Lower lobe of right lung (tissue), 2 donors: ENCODE measurements at regions not wholly inside any gene's neighbourhood (a gene's known extent, or its start where the extent isn't known, plus 50 kb on each side); places are given as distances from the start of the nearest gene placed in this dataset.
"Not testable (repeated sequence)": the region's sequence is repeated elsewhere in the genome, so short reads cannot be mapped to it uniquely, and the experiment has no call there.

ENCODE experiments used
- ATAC-seq, 2 donors: fragments of 200-7000 bp; cut with Tn5 transposase; one replicate each; pipeline ENCODE4 v1.9.1; 2020 to 2022; ENCODE audit warnings: mild to moderate bottlenecking in 2 of 2, moderate library complexity in 2 of 2
- DNase-seq: peaks from one replicate; pipeline ENCODE4 v3.0.0-alpha.2; 2020
- H3K27ac ChIP-seq: fragments of 200-600 bp; one replicate; pipeline ENCODE4 v1.8.0; 2022
- H3K27me3 ChIP-seq: fragments of 200-600 bp; one replicate; pipeline ENCODE4 v1.8.0; 2022; ENCODE audit warnings: low read depth
- H3K36me3 ChIP-seq: fragments of 200-600 bp; one replicate; pipeline ENCODE4 v1.8.0; 2022; ENCODE audit warnings: mild to moderate bottlenecking
- H3K4me1 ChIP-seq: fragments of 200-600 bp; one replicate; pipeline ENCODE4 v1.8.0; 2022
- H3K4me3 ChIP-seq: fragments of 200-600 bp; one replicate; pipeline ENCODE4 v1.8.0; 2022; ENCODE audit warnings: mild to moderate bottlenecking
- H3K9me3 ChIP-seq: fragments of 200-600 bp; one replicate; pipeline ENCODE4 v1.8.0; 2022
- intact Hi-C: fragments of 100-400 bp; cut with DNase I; formaldehyde crosslinking; loops from one replicate; pipeline ENCODE4 v1.11.0; 2022
- TF ChIP-seq, protein P1 (sequence below): fragments of 200-600 bp; IDR thresholded peaks from one replicate; pipeline ENCODE4 v1.8.0; 2022; ENCODE audit warnings: antibody characterized with exemption, mild to moderate bottlenecking
- donor health status: DM: no; HTN: yes; CAD: no; lungs with severe emphysema.

DNA sequence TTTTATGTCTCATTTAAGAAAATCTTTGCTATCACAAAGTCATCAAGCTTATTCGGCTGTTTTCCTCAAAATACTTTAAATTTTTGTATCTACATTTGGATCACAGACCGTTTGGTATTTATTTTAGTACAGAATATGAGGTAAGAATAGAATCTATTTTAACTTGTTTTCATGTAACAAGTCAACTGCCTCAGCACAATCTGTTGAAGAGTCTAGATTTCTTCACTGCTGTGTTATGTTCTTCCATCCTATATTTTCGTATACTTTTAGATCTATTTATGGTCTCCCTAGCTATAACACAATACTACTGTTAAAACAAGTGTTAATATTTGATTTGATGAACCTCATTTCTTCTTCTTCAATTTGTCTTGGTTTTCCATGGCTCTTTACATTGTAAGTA is 61.6 kb upstream of the SGCG start:
- Histone ChIP-seq H3K4me1 (no peaks in the 10 kb centered on the region), H3K27ac (no peak overlapping the region), H3K36me3 (no peaks in the 10 kb centered on the region), H3K27me3 (no peaks in the 10 kb centered on the region), H3K4me3 (no peak overlapping the region), H3K9me3 (no peaks in the 10 kb centered on the region)
- no peak for ATAC-seq
- DNase-seq: no peak
- intact Hi-C loops: no loop called here
- TF ChIP-seq, protein P1, sequence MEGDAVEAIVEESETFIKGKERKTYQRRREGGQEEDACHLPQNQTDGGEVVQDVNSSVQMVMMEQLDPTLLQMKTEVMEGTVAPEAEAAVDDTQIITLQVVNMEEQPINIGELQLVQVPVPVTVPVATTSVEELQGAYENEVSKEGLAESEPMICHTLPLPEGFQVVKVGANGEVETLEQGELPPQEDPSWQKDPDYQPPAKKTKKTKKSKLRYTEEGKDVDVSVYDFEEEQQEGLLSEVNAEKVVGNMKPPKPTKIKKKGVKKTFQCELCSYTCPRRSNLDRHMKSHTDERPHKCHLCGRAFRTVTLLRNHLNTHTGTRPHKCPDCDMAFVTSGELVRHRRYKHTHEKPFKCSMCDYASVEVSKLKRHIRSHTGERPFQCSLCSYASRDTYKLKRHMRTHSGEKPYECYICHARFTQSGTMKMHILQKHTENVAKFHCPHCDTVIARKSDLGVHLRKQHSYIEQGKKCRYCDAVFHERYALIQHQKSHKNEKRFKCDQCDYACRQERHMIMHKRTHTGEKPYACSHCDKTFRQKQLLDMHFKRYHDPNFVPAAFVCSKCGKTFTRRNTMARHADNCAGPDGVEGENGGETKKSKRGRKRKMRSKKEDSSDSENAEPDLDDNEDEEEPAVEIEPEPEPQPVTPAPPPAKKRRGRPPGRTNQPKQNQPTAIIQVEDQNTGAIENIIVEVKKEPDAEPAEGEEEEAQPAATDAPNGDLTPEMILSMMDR: no peak

DNA sequence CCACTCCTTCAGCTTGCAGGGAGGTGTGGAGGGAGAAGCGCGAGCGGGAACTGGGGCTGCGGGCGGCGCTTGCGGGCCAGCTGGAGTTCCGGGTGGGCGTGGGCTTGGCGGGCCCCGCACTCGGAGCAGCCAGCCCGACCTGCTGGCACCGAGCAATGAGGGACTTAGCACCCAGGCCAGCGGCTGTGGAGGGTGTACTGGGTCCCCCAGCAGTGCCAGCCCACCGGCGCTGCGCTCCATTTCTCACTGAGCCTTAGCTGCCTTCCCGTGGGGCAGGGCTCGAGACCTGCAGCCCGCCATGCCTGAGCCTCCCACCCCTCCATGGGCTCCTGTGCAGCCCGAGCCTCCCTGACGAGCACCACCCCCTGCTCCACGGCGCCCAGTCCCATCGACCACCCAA is 53.2 kb upstream of the SGCG start:
- DNase-seq: not testable (repeated sequence)

DNA sequence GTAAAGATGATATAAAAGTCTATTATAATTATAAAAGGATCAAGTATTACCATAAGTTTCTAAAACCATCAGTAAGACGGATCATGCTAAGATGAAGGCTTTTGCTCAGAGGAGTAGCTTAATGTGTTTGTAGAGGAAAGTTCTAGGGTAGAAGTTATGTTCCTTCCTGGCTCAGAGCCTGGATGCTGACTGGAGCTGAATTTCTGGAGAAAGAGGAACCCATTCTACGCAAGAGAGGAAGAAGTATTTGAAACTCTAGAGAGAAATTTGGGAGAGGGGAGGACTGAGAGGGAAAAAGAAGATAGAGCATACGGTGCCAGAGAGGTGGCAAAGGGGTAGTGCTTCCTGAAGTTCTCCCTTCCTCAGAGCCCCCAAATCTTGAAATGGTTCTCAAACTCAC is 51.4 kb upstream of the SGCG start:
- Histone ChIP-seq H3K9me3 (no peaks in the 10 kb centered on the region), H3K4me1 (no peaks in the 10 kb centered on the region), H3K27me3 (no peaks in the 10 kb centered on the region), H3K36me3 (no peaks in the 10 kb centered on the region), H3K27ac (no peak overlapping the region), H3K4me3 (no peak overlapping the region)
- ATAC-seq (peak in 1 of 2 donors; percentile 32), DNase-seq (no peak)
- TF ChIP-seq, protein P1: no peak
- intact Hi-C loops: no loop called here

More for the DNA sequence above, 53.2 kb upstream of the SGCG start:
- H3K27ac ChIP-seq, H3K36me3 ChIP-seq, intact Hi-C loops, H3K9me3 ChIP-seq, ATAC-seq, H3K4me3 ChIP-seq, H3K4me1 ChIP-seq, H3K27me3 ChIP-seq: not testable (repeated sequence)
